ENCODE measurements at regions not wholly inside any gene's neighbourhood (a gene's known extent, or its start where the extent isn't known, plus 50 kb on each side); places are given as distances from the start of the nearest gene placed in this dataset.

DNA sequence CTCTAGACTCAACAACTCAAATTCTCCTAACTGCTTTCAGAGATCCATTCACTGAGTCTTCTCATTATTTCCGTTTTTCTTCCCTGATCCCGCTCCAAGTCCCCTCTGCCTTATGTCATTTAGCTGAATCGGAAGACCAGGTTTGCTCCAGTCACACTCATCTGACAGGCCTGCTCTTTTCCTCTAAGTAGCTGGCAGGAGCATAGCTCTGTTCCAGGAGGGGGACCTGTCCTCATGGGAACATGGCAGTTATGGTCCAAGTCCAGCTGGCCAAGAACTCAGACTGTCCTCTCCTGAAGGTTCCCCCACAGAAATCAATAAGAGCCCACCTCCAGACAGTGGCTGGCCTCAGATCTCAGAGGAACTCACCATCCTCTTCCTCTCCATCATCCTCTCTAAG lies 130.9 kb upstream of the SERP2 start:
- TF ChIP-seq CTCF (IDR thresholded peaks at IDR 0.05) (no peak), POLR2A (IDR thresholded peaks at IDR 0.05) (no peak)

Measured in transverse colon (tissue), 3 donors.